HepG2 (cell line): ENCODE measurements at regions not wholly inside any gene's neighbourhood (a gene's known extent, or its start where the extent isn't known, plus 50 kb on each side); places are given as distances from the start of the nearest gene placed in this dataset.

Source experiments
- ATAC-seq: fragments of 200-7000 bp; cut with Tn5 transposase; 3 replicates; pipeline ENCODE4 v1.9.1; 2020; ENCODE audit warnings: mild to moderate bottlenecking, moderate library complexity
- BruUV-seq: library from RNA; stranded (reverse); fragments of 400-500 nt; replicated peaks from 2 replicates; lab custom pipeline; 2021; lab: Mats Ljungman, UMichigan
- CTCF ChIA-PET: fragments of 300-600 bp; formaldehyde crosslinking; extraction: SDS; loops from one replicate; lab custom pipeline; 2021; ENCODE audit warnings: low total read pairs, inconsistent platforms, low intra/inter-chr PET ratio; lab: Yijun Ruan, JAX
- POLR2A ChIA-PET: fragments of 350-600 bp; sonication (Branson Sonifier 250); formaldehyde crosslinking; loops from one replicate; lab custom pipeline; 2020; ENCODE audit warnings: antibody characterized with exemption, inconsistent platforms; lab: Yijun Ruan, JAX
- DNase-seq: peaks from one replicate; pipeline ENCODE4 v3.0.0-alpha.2; 2015; ENCODE audit warnings: low spot score
- FAIRE-seq: peaks from 3 replicates; lab custom pipeline; 2011; peaks lifted over from hg19 to GRCh38; lab: Jason Lieb, UNC
- H2AFZ ChIP-seq: one replicate; pipeline ENCODE4 v1.6.1; 2011; ENCODE audit warnings: low read length, inconsistent platforms
- H3K27ac ChIP-seq: fragments of 300-600 bp; 3 replicates; pipeline ENCODE4 v1.8.0; 2011; ENCODE audit warnings: mixed run types, mild to moderate bottlenecking, mixed read lengths, low read length, inconsistent platforms; ENCODE audit not compliant: insufficient read depth; ENCODE audit errors: extremely low read length
- H3K27me3 ChIP-seq, 2 experiments: fragments of 200-600 bp in 1 of 2; 2 replicates in 1 of 2; 3 replicates in 1 of 2; pipeline versions ENCODE4 v1.6.0 to v1.8.0; 2011; ENCODE audit warnings: low read length in 2 of 2, mild to moderate bottlenecking in 2 of 2, moderate library complexity in 2 of 2, inconsistent platforms in 1 of 2; ENCODE audit not compliant: insufficient read depth in 2 of 2, control insufficient read depth in 1 of 2
- H3K36me3 ChIP-seq, 2 experiments: fragments of 200-600 bp in 1 of 2; replicated peaks in 1 of 2; 2 replicates in 1 of 2; 3 replicates in 1 of 2; pipeline versions ENCODE4 v1.5.1 to v1.8.0; 2011; ENCODE audit warnings: low read length in 2 of 2, inconsistent platforms in 1 of 2; ENCODE audit not compliant: insufficient read depth in 2 of 2, control insufficient read depth in 1 of 2
- H3K4me1 ChIP-seq: 2 replicates; pipeline ENCODE4 v1.5.1; 2012; ENCODE audit warnings: low read length, inconsistent platforms; ENCODE audit not compliant: insufficient read depth
- H3K4me2 ChIP-seq: 2 replicates; pipeline ENCODE4 v1.6.0; 2011; ENCODE audit warnings: low read depth, low read length, inconsistent platforms
- H3K4me3 ChIP-seq, 3 experiments: fragments of 200-600 bp in 1 of 3; sonication (generic), shearing (Covaris generic) in 1 of 3; replicated peaks in 1 of 3; 2 replicates each; pipeline ENCODE4 v1.5.1; 2011 to 2016; ENCODE audit warnings: low read length in 3 of 3, inconsistent platforms in 2 of 3, low read depth in 2 of 3, mild to moderate bottlenecking in 2 of 3, control low read depth in 1 of 3, mixed read lengths in 1 of 3; ENCODE audit not compliant: insufficient read depth in 1 of 3
- H3K79me2 ChIP-seq: one replicate; pipeline ENCODE4 v1.6.1; 2011; ENCODE audit warnings: low read length, inconsistent platforms; ENCODE audit not compliant: insufficient read depth
- H3K9ac ChIP-seq: 2 replicates; pipeline ENCODE4 v1.6.0; 2011; ENCODE audit warnings: mild to moderate bottlenecking, low read depth, low read length, inconsistent platforms; ENCODE audit not compliant: insufficient read depth
- H3K9me3 ChIP-seq: 2 replicates; pipeline ENCODE4 v1.5.1; 2012; ENCODE audit warnings: mild to moderate bottlenecking, low read length
- H4K20me1 ChIP-seq: 2 replicates; pipeline ENCODE4 v1.6.0; 2011; ENCODE audit warnings: inconsistent platforms, mild to moderate bottlenecking, low read length, moderate library complexity; ENCODE audit not compliant: insufficient read depth
- ARID5B ChIP-seq: IDR thresholded peaks from 2 replicates; pipeline ENCODE4 v1.4.0; 2020; ENCODE audit warnings: mild to moderate bottlenecking, missing genetic modification reagents
- ELF3 ChIP-seq: IDR thresholded peaks from 2 replicates; pipeline ENCODE4 v1.6.1; 2016; ENCODE audit warnings: missing genetic modification reagents, missing compliant biosample characterization
- ERF ChIP-seq: IDR thresholded peaks from 2 replicates; pipeline ENCODE4 v1.6.1; 2018; ENCODE audit warnings: missing biosample characterization, missing genetic modification reagents
- FOXA1 ChIP-seq, 2 experiments: fragments of 450-650 bp in 1 of 2; sonication (generic) in 1 of 2; formaldehyde crosslinking in 1 of 2; IDR thresholded peaks; 2 replicates each; pipeline versions ENCODE4 v1.4.0 to v1.6.1; 2016 to 2020; ENCODE audit warnings: missing genetic modification reagents in 1 of 2
- FOXA3 ChIP-seq: IDR thresholded peaks from 2 replicates; pipeline ENCODE4 v1.6.1; 2016; ENCODE audit warnings: missing genetic modification reagents, missing compliant biosample characterization
- FOXK1 ChIP-seq: sonication (generic); formaldehyde crosslinking; IDR thresholded peaks from 2 replicates; pipeline ENCODE4 v1.4.0; 2020; ENCODE audit warnings: low read depth, missing genetic modification reagents, borderline replicate concordance
- GATAD2A ChIP-seq: IDR thresholded peaks from 2 replicates; pipeline ENCODE4 v1.6.1; 2016
- HDAC2 ChIP-seq: sonication (generic); formaldehyde crosslinking; IDR thresholded peaks from 2 replicates; pipeline ENCODE4 v1.4.0; 2020; ENCODE audit warnings: missing genetic modification reagents
- LCORL ChIP-seq, 2 experiments: fragments of 450-650 bp in 1 of 2; sonication (generic) in 1 of 2; formaldehyde crosslinking in 1 of 2; IDR thresholded peaks; 2 replicates each; pipeline versions ENCODE4 v1.5.0 to v1.6.1; 2017 to 2020; ENCODE audit warnings: antibody characterized with exemption in 1 of 2, missing genetic modification reagents in 1 of 2
- NFE2L2 ChIP-seq: fragments of 150-350 bp; IDR thresholded peaks from 2 replicates; pipeline ENCODE4 v1.6.1; 2014; ENCODE audit warnings: low read length
- RARA ChIP-seq: IDR thresholded peaks from 2 replicates; pipeline ENCODE4 v1.6.1; 2016; ENCODE audit warnings: missing genetic modification reagents, missing compliant biosample characterization
- SKI ChIP-seq: fragments of 450-650 bp; IDR thresholded peaks from one replicate; pipeline ENCODE4 v1.6.1; 2018; ENCODE audit warnings: mild to moderate bottlenecking; ENCODE audit not compliant: partially characterized antibody
- SMC3 ChIP-seq: IDR thresholded peaks from 2 replicates; pipeline ENCODE4 v1.6.1; 2011; ENCODE audit warnings: low read length, improper control_type of control experiment
- SOX5 ChIP-seq: IDR thresholded peaks from 2 replicates; pipeline ENCODE4 v1.6.1; 2016; ENCODE audit warnings: borderline replicate concordance
- STAG1 ChIP-seq: sonication (generic); formaldehyde crosslinking; IDR thresholded peaks from 2 replicates; pipeline ENCODE4 v1.4.0; 2020; ENCODE audit warnings: missing genetic modification reagents
- TEAD3 ChIP-seq: optimal IDR thresholded peaks from 2 replicates; pipeline ENCODE3; 2016; ENCODE audit warnings: borderline replicate concordance
- TEF ChIP-seq: sonication (generic); formaldehyde crosslinking; IDR thresholded peaks from 2 replicates; pipeline ENCODE4 v1.5.0; 2020; ENCODE audit warnings: missing genetic modification reagents
- TFE3 ChIP-seq: IDR thresholded peaks from 2 replicates; pipeline ENCODE4 v1.6.1; 2016
- ZNF317 ChIP-seq: sonication (generic); formaldehyde crosslinking; IDR thresholded peaks from 2 replicates; pipeline ENCODE4 v1.5.0; 2020; ENCODE audit warnings: mild to moderate bottlenecking, missing genetic modification reagents
- ZNF383 ChIP-seq: sonication (generic); formaldehyde crosslinking; IDR thresholded peaks from 2 replicates; pipeline ENCODE4 v1.4.0; 2020; ENCODE audit warnings: missing genetic modification reagents, mild to moderate bottlenecking, borderline replicate concordance
- ZSCAN21 ChIP-seq: sonication (generic); formaldehyde crosslinking; IDR thresholded peaks from 2 replicates; pipeline ENCODE4 v1.8.0; 2022; ENCODE audit warnings: mild to moderate bottlenecking, missing genetic modification reagents, moderate library complexity, borderline replicate concordance
- WGBS: methylation state at CpG from one replicate; pipeline ENCODE4 v1.1.6; 2017; ENCODE audit warnings: low lambda C conversion rate; 5-methylcytosine and 5-hydroxymethylcytosine counted together
- in situ Hi-C: cut with HindIII; loops from 2 replicates; pipeline ENCODE4 v1.10.0; 2017; ENCODE audit warnings: low pct_unique_long_range_greater_than_20kb; ENCODE audit not compliant: extremely low pct_ligation_motif_present
- intact Hi-C: fragments of 100-400 bp; cut with micrococcal nuclease; formaldehyde crosslinking; loops from one replicate; pipeline ENCODE4 v1.10.0; 2022; ENCODE audit not compliant: unreplicated experiment

GRCh38 chr15:62828364-62828763 lies 214.2 kb upstream of the TPM1 start:
- H3K27ac ChIP-seq: no peak overlapping the region
- peaks cover 33% of the 10 kb centered on the region for H3K4me1 ChIP-seq
- no peaks in the 10 kb centered on the region for H3K9me3 ChIP-seq
- WGBS: 25% methylated on average over 1 of the region's 1 CpG
- ATAC-seq (peak; percentile 94), FAIRE-seq (no peak), DNase-seq (peak; percentile 60)
- ChIA-PET CTCF (no interaction called here), POLR2A (interaction anchor here (1.1 kb wide), 1 partner anchor 62 kb away, joined by 3 read pairs; no protein-coding TSS in a partner anchor)
- H4K20me1 ChIP-seq: no peaks in the 10 kb centered on the region
- H3K27me3 ChIP-seq: no peaks in the 10 kb centered on the region
- no peak overlapping the region for H2AFZ ChIP-seq
- no peak overlapping the region for H3K4me2 ChIP-seq
- peaks cover 0 to under 1% of the 10 kb centered on the region in 2 experiments; a peak in 1 of 5 replicates for H3K36me3 ChIP-seq
- in situ Hi-C loops (no loop called here), intact Hi-C loops (no loop called here)
- no peaks in the 10 kb centered on the region for H3K79me2 ChIP-seq
- H3K4me3 ChIP-seq: no peak overlapping the region
- no TSS peak for BruUV-seq
- no peak overlapping the region for H3K9ac ChIP-seq
- 0 out of 2 replicates have a peak, but pooled peaks have one; percentile 32 for TF ChIP-seq TFE3 (CRISPR knock-in tag)
- peak; percentile 26; the same call in 1 of the 2 replicates for TF ChIP-seq GATAD2A (CRISPR knock-in tag)
- no peak for TF ChIP-seq SKI
- no peak for TF ChIP-seq ZNF383
- peak; percentile 63; the same call in 1 of the 2 replicates for TF ChIP-seq TEF (CRISPR knock-in tag)
- TF ChIP-seq ELF3 (CRISPR knock-in tag): peak; percentile 59; the same call in 1 of the 2 replicates
- TF ChIP-seq RARA (CRISPR knock-in tag): peak; percentile 41
- TF ChIP-seq STAG1 (CRISPR knock-in tag): 0 out of 2 replicates have a peak, but pooled peaks have one; percentile 3
- peak; percentile 38; the same call in 1 of the 2 replicates for TF ChIP-seq SMC3
- no peak for TF ChIP-seq NFE2L2
- peak; percentile 66 for TF ChIP-seq TEAD3
- TF ChIP-seq FOXA1 (IDR thresholded peaks at IDR 0.05): no peak
- peak; percentile 46; the same call in 1 of the 2 replicates for TF ChIP-seq FOXA1 (CRISPR knock-in tag; IDR thresholded peaks at IDR 0.05)
- peak; percentile 72 for TF ChIP-seq FOXA3
- TF ChIP-seq ZNF317: no peak
- TF ChIP-seq ZSCAN21 (CRISPR knock-in tag): no peak
- peak; percentile 54; the same call in 1 of the 2 replicates for TF ChIP-seq ARID5B
- TF ChIP-seq SOX5 (CRISPR knock-in tag): peak; percentile 34; the same call in 1 of the 2 replicates
- 0 out of 2 replicates have a peak, but pooled peaks have one; percentile 28 for TF ChIP-seq ERF (CRISPR knock-in tag)
- peak; percentile 67; the same call in 1 of the 2 replicates for TF ChIP-seq FOXK1 (CRISPR knock-in tag)
- no peak for TF ChIP-seq LCORL (IDR thresholded peaks at IDR 0.05)
- TF ChIP-seq LCORL (CRISPR knock-in tag; IDR thresholded peaks at IDR 0.05): 0 out of 2 replicates have a peak, but pooled peaks have one; percentile 36
- TF ChIP-seq HDAC2 (CRISPR knock-in tag): 0 out of 2 replicates have a peak, but pooled peaks have one; percentile 47
